ENCODE measurements at regions not wholly inside any gene's neighbourhood (a gene's known extent, or its start where the extent isn't known, plus 50 kb on each side); places are given as distances from the start of the nearest gene placed in this dataset.
"Not testable (repeated sequence)": the region's sequence is repeated elsewhere in the genome, so short reads cannot be mapped to it uniquely, and the experiment has no call there.

DNA sequence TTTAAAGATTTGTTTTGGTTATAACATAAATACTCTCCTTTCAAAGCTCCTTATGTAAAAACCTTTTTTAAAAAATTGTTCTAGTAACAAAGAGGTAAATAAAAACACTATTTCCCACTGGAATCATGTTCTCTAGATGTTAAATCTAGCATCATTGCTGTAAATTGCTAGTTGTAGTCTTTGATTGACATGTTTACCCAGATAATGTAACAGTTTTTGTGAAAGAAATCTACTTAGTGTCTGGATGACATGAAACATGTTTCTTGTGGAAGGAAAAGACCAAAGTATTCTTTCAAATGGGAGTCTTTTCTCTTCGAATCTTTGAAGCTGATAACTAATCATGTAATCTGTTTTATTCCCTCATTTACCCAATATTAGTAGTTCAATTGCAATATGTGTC lies 1565.9 kb upstream of the WWC1 start:
- no peak for DNase-seq

DNA sequence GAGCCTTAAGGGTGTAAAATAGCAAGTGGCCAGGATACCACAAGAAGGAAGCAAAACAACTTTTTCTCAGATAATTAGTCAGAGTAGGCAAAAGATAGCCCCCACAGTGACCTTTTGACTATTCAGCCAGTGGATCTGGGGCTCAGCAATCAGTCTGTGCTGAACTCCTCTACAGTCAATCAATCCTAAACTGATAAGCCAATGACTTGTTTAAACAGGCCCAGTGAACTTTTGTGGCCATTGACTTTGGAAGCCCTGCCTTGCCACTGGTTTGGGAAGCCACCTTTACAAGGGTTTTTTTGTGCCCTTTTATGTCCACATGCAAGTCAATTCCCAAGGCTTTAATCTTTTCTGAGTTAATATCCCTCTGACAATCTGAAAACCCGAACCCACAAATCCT lies 1565.0 kb upstream of the WWC1 start:
- no peak for DNase-seq

DNA sequence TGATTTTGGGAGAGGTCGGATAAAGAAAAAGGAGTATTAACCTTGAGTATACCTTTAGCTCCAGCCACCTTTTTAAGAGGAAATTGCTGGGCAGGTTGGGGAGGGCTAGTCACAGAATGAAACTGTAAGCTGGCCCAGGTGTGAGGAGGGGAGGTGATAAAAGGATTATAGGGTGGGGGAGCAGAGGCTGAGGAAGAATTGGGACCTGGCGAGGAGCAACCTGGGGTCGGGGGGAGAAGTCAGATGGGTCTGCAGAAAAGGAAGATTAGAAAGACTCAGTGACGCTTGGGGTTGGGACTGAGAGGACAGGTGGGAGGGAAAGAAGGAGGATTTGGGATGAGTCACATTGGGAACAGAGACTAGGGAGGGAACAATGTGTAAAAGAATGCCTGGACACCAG lies 1548.5 kb upstream of the WWC1 start:
- not testable (repeated sequence) for DNase-seq

DNA sequence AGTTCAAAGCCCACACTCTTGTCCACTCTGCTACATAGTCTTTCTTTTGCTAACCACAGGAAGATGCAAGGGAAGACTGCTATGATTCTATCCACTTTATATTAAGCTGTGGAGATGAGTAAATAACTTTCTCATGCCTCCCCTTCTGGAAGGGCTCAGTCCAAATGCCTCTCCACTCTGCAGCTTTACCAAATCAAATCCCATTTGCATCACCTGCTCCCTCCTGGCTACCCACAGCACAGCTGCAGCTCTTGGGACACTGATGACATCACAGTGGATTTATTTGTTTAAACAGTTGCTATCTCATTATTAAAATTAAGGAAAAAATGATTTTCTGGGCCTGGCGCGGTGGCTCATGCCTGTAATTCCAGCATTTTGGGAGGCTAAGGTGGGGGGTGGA lies 1544.9 kb upstream of the WWC1 start:
- no peak for DNase-seq

DNA sequence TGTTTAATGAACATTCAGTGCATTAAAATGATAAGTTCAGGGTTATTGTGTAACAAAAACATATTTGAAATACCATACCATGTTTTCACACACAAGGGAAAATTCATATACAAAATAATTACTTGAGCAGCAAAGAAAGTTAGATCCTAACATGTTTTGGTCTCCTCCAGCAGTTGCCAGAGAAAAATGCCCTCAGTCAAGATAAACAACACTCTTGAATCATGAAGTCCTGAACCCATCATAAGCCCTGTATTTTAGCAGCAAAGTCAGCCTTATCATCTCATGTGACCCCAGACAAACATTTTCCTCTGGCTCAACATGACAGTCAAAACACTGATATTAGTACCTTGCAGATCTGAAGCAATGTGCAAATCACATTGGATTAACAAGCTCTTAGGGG lies 1541.1 kb upstream of the WWC1 start:
- no peak for DNase-seq

DNA sequence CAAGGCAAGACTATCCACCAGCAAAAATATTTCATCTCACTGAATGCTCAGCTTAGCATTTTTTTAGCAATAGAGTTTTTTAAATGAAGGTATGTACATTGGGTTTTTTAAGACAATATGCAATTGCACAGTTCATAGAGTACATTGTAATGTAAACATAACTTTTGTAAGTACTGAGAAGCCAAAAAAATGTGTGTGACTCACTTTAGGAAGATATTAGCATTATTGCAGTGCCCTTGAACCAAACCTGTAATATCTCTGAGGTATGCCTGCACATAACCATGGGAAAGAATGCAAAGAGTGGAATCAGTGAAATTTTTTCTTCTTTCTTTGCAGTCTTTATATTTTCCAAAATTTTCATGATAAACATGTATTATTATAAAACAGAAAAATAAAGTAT lies 1533.3 kb upstream of the WWC1 start:
- no peak for DNase-seq

DNA sequence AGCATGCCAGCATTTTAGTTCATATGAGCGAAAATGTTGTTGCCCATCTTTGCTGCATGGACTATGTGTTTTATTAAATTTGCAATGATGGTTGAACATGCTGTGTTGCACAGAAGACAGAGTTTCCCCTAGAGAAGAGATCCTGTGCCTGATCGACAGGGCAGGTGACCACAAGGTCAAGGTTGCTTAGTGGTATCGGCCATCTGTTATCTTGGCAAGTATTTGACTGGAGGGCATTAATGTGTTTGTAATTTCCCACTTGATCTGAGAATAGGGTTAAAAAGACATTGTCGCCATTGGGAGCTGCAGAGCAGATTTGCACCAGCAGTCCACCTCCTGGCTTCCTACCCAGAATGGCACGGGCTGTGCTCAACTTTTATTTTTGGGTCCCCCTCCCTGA lies 1523.6 kb upstream of the WWC1 start:
- no peak for DNase-seq

DNA sequence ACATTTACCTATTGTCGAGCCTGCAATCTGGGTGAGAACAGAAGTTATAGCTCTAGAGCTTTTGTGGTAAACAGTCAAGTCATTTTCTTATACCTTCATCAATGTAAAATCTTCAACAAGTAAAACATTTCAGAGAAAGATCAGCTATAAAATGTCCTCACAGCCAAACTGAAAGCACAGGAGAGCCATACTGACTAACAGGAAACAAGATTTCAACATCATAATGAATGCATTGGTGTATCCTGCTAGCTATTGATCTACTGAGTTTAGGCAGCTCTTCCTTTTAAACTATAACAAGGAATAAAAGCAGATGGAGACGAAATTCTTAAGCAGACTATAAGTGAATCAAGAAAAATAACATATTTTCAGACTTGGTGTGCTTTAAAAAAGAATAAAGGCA lies 1522.9 kb upstream of the WWC1 start:
- no peak for DNase-seq

DNA sequence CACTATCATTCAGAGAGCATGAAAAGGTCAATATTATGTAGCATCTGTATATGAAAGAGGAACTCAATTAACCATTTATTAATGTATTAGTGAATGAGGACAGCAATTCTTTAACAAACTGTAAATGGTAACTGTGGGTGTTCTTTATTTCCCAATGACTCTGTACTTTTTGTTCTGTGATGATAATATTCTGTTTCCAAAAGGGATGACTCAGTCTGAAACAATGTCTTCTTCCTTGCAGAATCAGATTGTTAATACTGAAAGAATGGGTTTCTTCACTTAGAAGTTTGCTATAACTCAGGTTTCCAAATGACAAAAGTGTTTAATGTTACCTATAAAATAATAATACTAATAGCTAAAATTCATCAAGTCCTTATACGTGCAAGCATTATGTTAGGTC lies 1518.7 kb upstream of the WWC1 start:
- no peak for DNase-seq

DNA sequence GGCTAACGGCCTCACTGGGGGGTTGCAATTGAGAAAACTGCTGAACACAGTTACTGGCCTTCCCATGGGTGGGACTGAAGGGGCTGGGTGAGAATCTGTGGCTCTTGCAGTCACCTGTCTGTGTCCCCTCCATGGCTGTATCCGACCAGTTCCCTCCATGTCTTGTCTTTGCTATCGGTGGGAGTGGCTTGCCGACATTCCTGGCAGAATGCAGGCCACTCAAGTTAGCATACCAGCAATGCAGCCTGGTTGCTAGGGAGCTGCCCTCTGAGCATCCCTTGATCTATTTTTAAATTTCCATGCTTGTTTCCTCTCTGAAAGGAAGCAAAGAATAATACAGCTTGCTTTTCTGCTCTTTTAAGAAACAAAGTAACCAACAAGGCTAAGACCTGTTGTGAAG lies 1509.7 kb upstream of the WWC1 start:
- no peak for DNase-seq

DNA sequence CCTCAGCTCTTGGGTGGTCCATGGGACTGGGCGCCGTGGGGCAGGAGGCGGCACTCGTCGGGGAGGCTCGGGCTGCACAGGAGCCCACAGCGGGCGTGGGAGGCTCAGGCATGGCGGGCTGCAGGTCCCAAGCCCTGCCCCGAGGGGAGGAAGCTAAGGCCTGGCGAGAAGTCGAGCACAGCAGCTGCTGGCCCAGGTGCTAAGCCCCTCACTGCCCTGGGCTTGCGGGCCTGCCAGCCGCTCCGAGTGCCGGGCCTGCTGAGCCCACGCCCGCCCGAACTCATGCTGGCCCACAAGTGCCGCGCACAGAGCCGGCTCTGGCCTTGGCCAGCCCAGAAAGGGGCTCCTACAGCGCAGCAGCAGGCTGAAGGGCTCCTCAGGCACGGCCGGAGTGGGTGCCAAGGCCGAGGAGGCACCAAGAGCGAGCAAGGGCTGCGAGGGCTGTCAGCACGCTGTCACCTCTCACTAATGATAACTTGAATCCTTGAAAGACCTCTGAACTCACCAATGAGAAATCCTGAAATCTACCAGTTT lies 1506.8 kb upstream of the WWC1 start:
- no peak for DNase-seq

DNA sequence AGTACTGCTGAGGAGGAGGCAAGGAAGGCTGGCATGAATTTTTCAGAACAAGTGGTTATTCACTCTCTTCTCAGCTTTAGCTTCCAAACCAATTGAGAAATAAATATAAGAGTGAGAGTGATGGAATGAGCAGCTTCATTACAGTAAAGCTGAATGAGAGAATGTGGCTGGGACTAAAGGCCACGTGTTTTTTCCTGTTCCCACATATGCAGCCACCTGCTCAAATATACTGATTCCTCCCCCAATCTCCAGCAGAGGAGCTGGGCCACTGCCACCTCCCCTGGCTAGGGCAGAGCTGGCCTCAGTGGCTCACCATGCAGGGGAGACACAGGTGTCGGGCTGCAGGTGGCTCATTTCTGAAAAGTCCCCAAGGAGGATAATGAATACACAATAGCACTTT lies 1505.3 kb upstream of the WWC1 start:
- no peak for DNase-seq

DNA sequence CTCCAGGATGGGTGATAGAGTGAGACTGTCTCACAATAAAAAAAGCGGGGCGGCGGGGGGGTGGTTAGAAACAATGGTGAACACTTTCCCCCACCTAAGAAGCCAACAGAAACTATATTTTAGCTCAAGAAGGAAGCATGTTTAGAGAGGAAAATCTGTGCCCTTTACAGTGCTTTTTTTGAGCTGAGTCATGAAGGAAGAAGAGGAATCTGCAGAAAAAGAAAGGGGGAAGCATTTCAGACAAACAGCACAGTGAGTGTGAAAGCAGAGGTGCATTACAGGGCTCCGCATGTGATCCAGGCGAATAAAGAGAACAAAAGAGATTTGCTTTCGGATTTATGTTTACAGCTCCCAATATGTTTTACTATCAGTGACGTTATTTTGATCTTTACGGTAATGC lies 1504.6 kb upstream of the WWC1 start:
- DNase-seq, result no peak

DNA sequence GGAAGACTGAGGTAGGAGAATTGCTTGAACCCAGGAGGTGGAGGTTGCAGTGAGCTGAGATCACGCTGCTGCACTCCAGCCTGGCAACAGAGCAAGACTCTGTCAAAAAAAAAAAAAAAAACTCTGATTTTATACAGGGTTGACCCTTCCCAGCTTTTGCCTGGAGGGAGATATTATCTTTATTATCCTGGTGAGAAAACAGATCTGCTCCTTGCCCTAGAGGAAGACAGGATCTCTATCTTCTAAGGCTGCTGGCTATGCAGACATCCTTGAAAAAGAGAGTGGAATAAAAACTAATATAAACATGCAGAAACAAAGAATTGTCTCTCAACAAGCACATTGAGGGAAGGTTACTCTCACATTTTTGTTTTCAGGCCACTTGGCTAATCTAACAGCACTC lies 1503.4 kb upstream of the WWC1 start:
- no peak for DNase-seq

DNA sequence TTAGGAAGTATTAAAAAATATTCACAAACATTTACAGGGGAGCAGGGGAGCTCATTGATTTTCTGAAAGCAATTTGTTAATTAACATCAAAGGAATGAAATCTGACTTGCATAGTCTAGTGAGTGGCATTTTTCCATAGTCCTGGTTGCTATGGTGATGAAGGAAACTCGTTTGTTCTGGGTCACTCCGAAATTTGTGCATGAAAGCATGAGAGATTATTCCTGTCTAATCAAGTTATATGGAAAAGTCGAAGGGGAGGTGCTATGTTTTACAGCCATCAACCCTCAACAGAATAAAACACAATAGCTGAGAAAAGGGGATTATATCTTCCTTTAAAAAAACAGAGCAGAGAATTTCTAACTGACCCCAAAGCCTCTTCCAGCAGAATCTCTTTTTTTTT lies 1495.7 kb upstream of the WWC1 start:
- no peak for DNase-seq

DNA sequence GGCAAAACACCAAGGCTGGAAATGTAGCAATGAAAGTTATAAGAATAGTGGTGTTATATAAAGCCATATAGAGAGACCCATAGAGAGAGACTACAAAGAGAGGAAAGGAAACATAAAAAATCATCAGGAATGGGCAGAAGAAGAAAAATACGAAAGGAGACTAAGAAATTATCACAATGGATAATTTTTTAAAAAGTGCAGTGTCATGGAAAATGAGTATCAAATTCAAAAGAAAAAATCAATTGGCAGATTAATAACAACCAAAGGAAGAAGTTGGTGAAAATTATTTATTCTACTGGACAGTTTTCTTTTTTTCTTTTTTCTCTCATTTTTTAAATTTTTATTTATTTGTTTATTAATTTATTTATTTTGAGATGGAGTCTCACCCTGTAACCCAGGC lies 1488.4 kb upstream of the WWC1 start:
- DNase-seq, result no peak

DNA sequence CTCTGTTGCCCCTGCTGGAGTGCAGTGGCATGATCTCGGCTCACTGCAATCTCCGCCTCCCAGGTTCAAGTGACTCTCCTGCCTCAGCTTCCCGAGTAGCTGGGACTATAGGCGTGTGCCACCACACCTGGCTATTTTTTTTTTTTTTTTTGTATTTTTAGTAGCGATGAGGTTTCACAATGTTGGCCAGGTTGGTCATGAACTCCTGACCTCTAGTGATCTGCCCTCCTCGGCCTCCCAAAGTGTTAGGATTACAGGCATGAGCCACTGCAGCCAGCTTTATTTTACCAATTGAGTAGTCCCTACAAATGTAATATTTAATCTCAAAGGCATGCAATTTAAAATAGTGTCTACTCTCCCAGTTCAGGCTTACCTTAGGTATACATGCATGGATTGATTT lies 1487.2 kb upstream of the WWC1 start:
- not testable (repeated sequence) for DNase-seq

DNA sequence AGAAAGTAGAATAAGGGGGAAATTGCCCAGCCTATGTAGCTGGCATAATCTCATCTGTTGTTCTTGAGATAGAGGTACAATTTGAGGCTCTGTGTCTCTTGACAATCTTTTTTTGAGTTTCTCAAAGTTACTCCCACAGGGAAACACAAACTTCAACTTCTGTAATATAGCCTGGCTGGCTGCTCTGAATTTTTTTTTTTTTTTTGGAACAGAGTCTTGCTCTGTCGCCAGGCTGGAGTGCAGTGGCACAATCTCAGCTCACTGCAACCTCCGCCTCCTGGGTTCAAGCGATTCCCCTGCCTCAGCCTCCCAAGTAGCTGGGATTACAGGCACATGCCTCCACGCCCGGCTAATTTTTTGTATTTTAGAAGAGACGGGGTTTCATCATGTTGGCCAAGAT lies 1486.8 kb upstream of the WWC1 start:
- DNase-seq, result not testable (repeated sequence)

DNA sequence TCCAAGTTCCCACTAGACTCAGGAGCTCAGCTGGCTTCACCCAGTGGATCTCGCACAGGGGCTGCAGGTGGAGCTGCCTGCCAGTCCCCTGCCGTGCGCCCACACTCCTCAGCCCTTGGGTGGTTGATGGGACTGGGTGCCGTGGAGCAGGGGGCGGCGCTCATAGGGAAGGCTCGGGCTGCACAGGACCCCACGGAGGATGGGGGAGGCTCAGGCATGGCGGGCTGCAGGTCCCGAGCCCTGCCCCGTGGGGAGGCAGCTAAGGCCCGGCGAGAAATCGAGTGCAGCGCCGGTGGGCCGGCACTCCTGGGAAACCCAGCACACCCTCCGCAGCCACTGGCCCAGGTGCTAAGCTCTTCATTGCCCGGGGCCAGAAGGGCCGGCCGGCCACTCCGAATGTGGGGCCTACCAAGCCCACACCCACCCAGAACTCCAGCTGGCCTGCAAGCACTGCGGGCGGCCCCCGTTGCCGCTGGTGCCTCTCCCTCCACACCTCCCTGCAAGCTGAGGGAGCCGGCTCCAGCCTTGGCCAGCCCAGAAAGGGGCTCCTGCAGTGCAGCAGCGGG lies 1481.3 kb upstream of the WWC1 start:
- not testable (repeated sequence) for DNase-seq

DNA sequence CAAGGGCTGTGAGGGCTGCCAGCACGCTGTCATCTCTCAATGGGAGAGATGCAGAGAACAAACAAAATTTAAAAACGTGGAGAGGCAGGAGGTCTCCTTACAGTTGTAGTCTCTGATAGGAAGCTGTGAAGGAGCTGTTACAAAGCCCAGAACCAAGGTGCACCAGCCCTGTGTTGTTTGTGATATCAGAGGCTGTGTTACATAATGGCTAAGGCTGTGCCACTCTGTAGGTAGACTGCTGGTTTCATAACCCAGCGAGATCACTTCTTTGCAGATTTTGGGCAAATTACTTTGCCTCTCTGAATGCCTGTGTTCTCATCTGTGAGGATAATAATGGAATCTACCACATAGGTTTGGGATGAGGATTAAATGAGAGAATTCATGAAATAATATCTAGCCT lies 1480.7 kb upstream of the WWC1 start:
- no peak for DNase-seq

DNA sequence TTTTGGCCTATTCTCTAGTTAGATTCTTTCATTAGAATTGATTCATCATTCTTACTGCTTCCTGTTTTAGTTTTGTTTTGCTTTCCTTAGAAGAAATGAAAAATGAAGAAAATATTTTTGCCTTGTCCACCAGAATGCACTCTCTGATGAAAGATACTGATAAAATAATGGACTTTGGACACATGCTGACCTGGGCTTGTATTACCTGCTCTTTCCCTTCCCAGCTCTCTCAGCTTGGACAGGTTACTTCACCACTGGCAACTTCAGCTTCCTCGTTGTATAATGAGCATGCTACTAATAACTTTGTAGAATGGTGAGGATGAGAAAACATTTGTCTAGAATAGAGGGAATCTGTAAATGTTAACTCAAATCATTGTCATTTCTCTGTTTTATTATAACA lies 1468.1 kb upstream of the WWC1 start:
- no peak for DNase-seq

DNA sequence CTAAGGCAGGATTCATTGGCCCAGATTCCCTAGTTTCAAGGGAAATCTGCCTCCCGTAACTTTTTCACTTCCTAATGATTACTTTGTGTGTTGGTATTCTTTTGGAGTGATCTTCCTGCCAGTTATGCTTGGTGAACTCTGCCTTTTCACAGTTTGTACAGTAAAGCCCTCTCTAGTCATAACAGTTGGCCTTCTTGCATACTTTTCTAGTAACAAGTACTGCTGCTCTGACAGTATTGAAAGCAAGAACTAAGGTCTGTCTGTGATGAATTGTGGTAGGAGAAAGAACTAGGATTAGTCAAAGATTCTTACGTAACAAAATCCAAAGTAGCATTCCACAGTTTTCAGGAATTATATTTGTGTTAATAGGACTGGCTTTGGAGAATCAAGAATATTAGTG lies 1457.2 kb upstream of the WWC1 start:
- no peak for DNase-seq

DNA sequence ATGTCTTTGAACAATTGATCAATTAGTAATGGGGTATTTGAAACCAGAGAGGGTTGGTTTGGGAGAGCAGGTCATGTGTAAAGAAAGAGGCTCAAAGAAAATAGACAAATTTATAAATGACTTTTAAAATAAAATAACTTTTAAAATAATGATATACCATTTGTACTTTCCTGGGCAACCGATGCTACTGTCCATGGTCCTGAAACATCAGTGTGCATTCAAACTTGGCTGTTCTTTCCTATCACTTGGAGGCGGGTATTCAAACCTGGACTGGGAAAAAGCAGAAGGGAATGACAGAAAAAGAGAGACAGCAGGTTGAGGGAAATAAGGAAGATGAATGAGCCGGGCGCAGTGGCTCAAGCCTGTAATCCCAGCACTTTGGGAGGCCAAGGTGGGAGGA lies 1446.4 kb upstream of the WWC1 start:
- DNase-seq, result no peak

DNA sequence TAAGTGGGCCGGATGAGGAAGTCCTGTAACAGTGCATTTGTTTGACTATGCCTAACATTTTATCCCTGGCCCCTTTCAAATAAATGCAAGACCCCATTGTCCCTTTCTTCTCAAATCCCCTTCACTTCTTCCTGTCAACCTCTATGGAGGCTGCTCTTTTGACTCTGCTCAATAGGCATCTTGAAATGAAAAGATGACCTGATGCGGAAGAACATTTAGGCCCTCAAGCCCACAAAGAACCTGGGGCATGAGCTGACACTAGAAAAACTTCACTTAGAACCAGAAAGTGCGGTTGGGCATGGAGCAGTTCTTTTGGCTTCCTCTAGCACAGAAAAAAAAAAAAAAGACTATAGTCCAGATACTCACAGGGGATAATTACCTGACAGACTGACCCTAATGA lies 1434.7 kb upstream of the WWC1 start:
- DNase-seq, result no peak

DNA sequence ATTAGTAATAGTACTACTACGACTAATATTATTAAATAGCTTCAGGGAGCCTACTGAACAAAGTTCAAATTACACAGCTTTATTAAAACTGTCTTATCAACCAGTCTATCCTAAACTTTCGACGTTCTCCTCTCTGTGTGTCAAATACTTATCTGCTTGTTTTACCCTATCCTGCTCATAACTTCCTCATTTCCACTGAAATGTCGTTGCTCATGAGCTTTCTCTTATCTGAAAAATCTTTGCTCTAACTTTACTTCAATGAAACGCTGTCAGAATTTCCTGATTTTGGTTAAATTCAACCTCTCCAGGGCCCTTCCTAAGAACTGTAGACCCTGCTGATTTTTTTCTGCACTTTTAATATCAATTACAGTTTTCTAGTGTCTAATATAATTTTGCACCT lies 1431.0 kb upstream of the WWC1 start:
- no peak for DNase-seq

DNA sequence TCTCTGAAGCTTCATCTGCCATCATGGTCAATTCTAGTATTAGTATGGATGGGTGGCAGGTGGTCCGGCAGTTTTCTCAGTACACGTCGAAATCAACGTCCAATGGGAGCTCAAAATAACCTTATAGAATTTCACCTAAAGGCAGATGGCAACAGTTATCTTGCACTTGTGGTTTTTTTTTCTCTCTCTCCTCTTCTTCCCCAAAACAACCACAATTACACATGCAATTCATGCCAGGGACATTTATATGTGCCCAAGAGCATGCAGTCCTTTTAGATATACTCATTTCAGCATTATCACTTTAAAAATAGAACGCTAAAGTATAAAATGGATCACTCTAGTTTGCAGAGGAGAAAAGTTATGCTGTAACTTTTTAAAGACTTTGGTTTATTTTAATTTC lies 1428.9 kb upstream of the WWC1 start:
- no peak for DNase-seq
